HCT116 (cell line): ENCODE measurements at regions not wholly inside any gene's neighbourhood (a gene's known extent, or its start where the extent isn't known, plus 50 kb on each side); places are given as distances from the start of the nearest gene placed in this dataset.

ENCODE experiments used
- ATAC-seq: fragments of 200-7000 bp; cut with Tn5 transposase; 2 replicates; pipeline ENCODE4 v1.9.1; 2020; ENCODE audit warnings: mild to moderate bottlenecking, moderate library complexity
- BruUV-seq: library from RNA; stranded (reverse); fragments of 400-500 nt; replicated peaks from 2 replicates; lab custom pipeline; 2021; lab: Mats Ljungman, UMichigan
- CTCF ChIA-PET: fragments of 300-600 bp; sonication (Branson Sonifier 250); formaldehyde crosslinking; loops from one replicate; lab custom pipeline; 2021; ENCODE audit warnings: antibody characterized with exemption; lab: Charles Lee
- POLR2A ChIA-PET: fragments of 300-600, 350-600 bp; sonication (Branson Sonifier 250); formaldehyde crosslinking; loops from one replicate; lab custom pipeline; 2021; ENCODE audit warnings: antibody characterized with exemption; lab: Charles Lee
- RAD21 ChIA-PET, 2 experiments: fragments of 300-600 bp; sonication (Branson Sonifier 250); formaldehyde crosslinking; loops; one replicate each; lab custom pipeline; 2023; ENCODE audit warnings: low total read pairs in 2 of 2; ENCODE audit not compliant: uncharacterized antibody in 2 of 2, unreplicated experiment in 2 of 2, low non-redundant PET in 1 of 2; lab: Charles Lee
- DNase-seq: peaks from one replicate; pipeline ENCODE4 v3.0.0-alpha.2; 2010; ENCODE audit warnings: low read depth, low spot score
- H2AFZ ChIP-seq: fragments of 200-600 bp; shearing (Covaris generic), sonication (generic); 2 replicates; pipeline ENCODE4 v1.6.1; 2017; ENCODE audit warnings: low read depth, mixed run types, mixed read lengths, antibody characterized with exemption, low read length; ENCODE audit not compliant: poor library complexity, severe bottlenecking
- H3K27ac ChIP-seq: 2 replicates; pipeline ENCODE4 v1.5.1; 2012; ENCODE audit warnings: low read depth, low read length
- H3K27me3 ChIP-seq: fragments of 200-600 bp; sonication (generic); 2 replicates; pipeline ENCODE4 v1.6.1; 2016; ENCODE audit warnings: mixed run types, low read length, mixed read lengths; ENCODE audit not compliant: insufficient read depth
- H3K36me3 ChIP-seq, 2 experiments: fragments of 200-500 bp in 1 of 2; fragments of 200-600 bp in 1 of 2; sonication (Bioruptor generic) in 1 of 2; sonication (generic) in 1 of 2; 2 replicates each; pipeline versions ENCODE4 v1.5.1 to v1.6.1; 2014 to 2016; ENCODE audit warnings: low read length in 2 of 2, inconsistent platforms in 1 of 2, mixed read lengths in 1 of 2, mixed run types in 1 of 2; ENCODE audit not compliant: insufficient read depth in 2 of 2, control insufficient read depth in 1 of 2
- H3K4me1 ChIP-seq, 2 experiments: fragments of 200-600 bp in 1 of 2; sonication (generic) in 1 of 2; 2 replicates each; pipeline versions ENCODE4 v1.5.1 to v1.6.1; 2012 to 2017; ENCODE audit warnings: low read length in 2 of 2, inconsistent platforms in 1 of 2, mild to moderate bottlenecking in 1 of 2, mixed read lengths in 1 of 2, mixed run types in 1 of 2, moderate library complexity in 1 of 2; ENCODE audit not compliant: insufficient read depth in 2 of 2, control insufficient read depth in 1 of 2
- H3K4me2 ChIP-seq: fragments of 200-600 bp; sonication (generic); 2 replicates; pipeline ENCODE4 v1.6.1; 2017; ENCODE audit warnings: mixed run types, low read length, mixed read lengths
- H3K4me3 ChIP-seq, 2 experiments: fragments of 200-600 bp in 1 of 2; sonication (generic) in 1 of 2; replicated peaks in 1 of 2; 2 replicates each; pipeline ENCODE4 v1.5.1; 2011 to 2016; ENCODE audit warnings: low read length in 2 of 2, control low read depth in 1 of 2, low read depth in 1 of 2, mild to moderate bottlenecking in 1 of 2, mixed read lengths in 1 of 2, mixed run types in 1 of 2
- H3K79me2 ChIP-seq: fragments of 200-600 bp; sonication (generic); 2 replicates; pipeline ENCODE4 v1.6.1; 2017; ENCODE audit warnings: mild to moderate bottlenecking, mixed run types, low read length, moderate library complexity, mixed read lengths; ENCODE audit not compliant: insufficient read depth
- H3K9ac ChIP-seq: fragments of 200-600 bp; sonication (generic); 2 replicates; pipeline ENCODE4 v1.6.1; 2016; ENCODE audit warnings: low read length, mixed read lengths
- H3K9me2 ChIP-seq: fragments of 200-600 bp; sonication (generic), shearing (Covaris generic); 2 replicates; pipeline ENCODE4 v1.6.1; 2017; ENCODE audit warnings: mixed run types, mild to moderate bottlenecking, moderate library complexity; ENCODE audit not compliant: insufficient read depth
- H3K9me3 ChIP-seq, 2 experiments: fragments of 200-500 bp in 1 of 2; fragments of 200-600 bp in 1 of 2; sonication (Bioruptor generic) in 1 of 2; sonication (generic) in 1 of 2; 2 replicates each; pipeline ENCODE4 v1.6.1; 2014 to 2017; ENCODE audit warnings: low read length in 2 of 2, mixed read lengths in 2 of 2, inconsistent platforms in 1 of 2, low read depth in 1 of 2, mild to moderate bottlenecking in 1 of 2, mixed run types in 1 of 2, moderate library complexity in 1 of 2; ENCODE audit not compliant: control insufficient read depth in 1 of 2, insufficient read depth in 1 of 2
- H4K20me1 ChIP-seq: fragments of 200-600 bp; sonication (generic), shearing (Covaris generic); 2 replicates; pipeline ENCODE4 v1.6.1; 2017; ENCODE audit warnings: mixed run types, mild to moderate bottlenecking, moderate library complexity; ENCODE audit not compliant: insufficient read depth
- CBX3 ChIP-seq: IDR thresholded peaks from 2 replicates; pipeline ENCODE4 v1.6.1; 2012; ENCODE audit warnings: low read depth
- CEBPB ChIP-seq: IDR thresholded peaks from 2 replicates; pipeline ENCODE4 v1.6.1; 2012; ENCODE audit warnings: low read depth
- ELF1 ChIP-seq: IDR thresholded peaks from 2 replicates; pipeline ENCODE4 v1.6.1; 2012; ENCODE audit warnings: low read depth, borderline replicate concordance
- EZH2 ChIP-seq: fragments of 200-600 bp; sonication (generic); IDR thresholded peaks from 2 replicates; pipeline ENCODE4 v1.6.1; 2017; ENCODE audit warnings: antibody characterized with exemption, mixed run types
- FOSL1 ChIP-seq: IDR thresholded peaks from 2 replicates; pipeline ENCODE4 v1.6.1; 2012; ENCODE audit warnings: low read depth
- JUND ChIP-seq: IDR thresholded peaks from 2 replicates; pipeline ENCODE4 v1.6.1; 2012
- POLR2A ChIP-seq: IDR thresholded peaks from 2 replicates; pipeline ENCODE4 v1.7.0; 2011; ENCODE audit warnings: borderline replicate concordance; ENCODE audit not compliant: insufficient read depth, insufficient read length; ENCODE audit errors: extremely low read depth
- RAD21 ChIP-seq: IDR thresholded peaks from 2 replicates; pipeline ENCODE4 v1.6.1; 2012; ENCODE audit warnings: low read depth, mild to moderate bottlenecking
- SIN3A ChIP-seq: IDR thresholded peaks from 2 replicates; pipeline ENCODE4 v1.6.1; 2012; ENCODE audit warnings: low read depth
- SP1 ChIP-seq: IDR thresholded peaks from 2 replicates; pipeline ENCODE4 v1.6.1; 2012; ENCODE audit warnings: low read depth
- YY1 ChIP-seq: IDR thresholded peaks from 2 replicates; pipeline ENCODE4 v1.6.1; 2011; ENCODE audit warnings: low read length, low read depth, moderate library complexity, mild to moderate bottlenecking; ENCODE audit not compliant: insufficient replicate concordance; ENCODE audit errors: extremely low read depth
- ZFX ChIP-seq: fragments of 450-650 bp; IDR thresholded peaks from 2 replicates; pipeline ENCODE4 v1.6.1; 2017
- ZNF274 ChIP-seq: fragments of 200-500 bp; sonication (Bioruptor generic); IDR thresholded peaks from 2 replicates; pipeline ENCODE4 v1.6.1; 2014; ENCODE audit warnings: mild to moderate bottlenecking, low read depth, low read length, inconsistent platforms
- intact Hi-C: fragments of 100-400 bp; cut with micrococcal nuclease; formaldehyde crosslinking; loops from 2 replicates; pipeline ENCODE4 v1.10.0; 2022
- TF ChIP-seq, protein P1 (sequence below): IDR thresholded peaks from 2 replicates; pipeline ENCODE4 v1.6.1; 2011; ENCODE audit warnings: mild to moderate bottlenecking, low read length, moderate library complexity; ENCODE audit not compliant: insufficient replicate concordance; ENCODE audit errors: extremely low read depth
- TF ChIP-seq, protein P2 (sequence below): IDR thresholded peaks from 2 replicates; pipeline ENCODE4 v1.6.1; 2012; ENCODE audit warnings: low read depth
- TF ChIP-seq, protein P3 (sequence below): IDR thresholded peaks from 2 replicates; pipeline ENCODE4 v1.6.1; 2012
- TF ChIP-seq, protein P4 (sequence below), 3 experiments: fragments of 200-600 bp in 1 of 3; sonication (generic) in 1 of 3; IDR thresholded peaks in 2 of 3; conservative IDR thresholded peaks in 1 of 3; 2 replicates each; pipeline ENCODE4 v1.5.1; 2012 to 2017; ENCODE audit warnings: low read depth in 2 of 3, low read length in 2 of 3, antibody characterized with exemption in 1 of 3, borderline replicate concordance in 1 of 3, control low read depth in 1 of 3, mild to moderate bottlenecking in 1 of 3, mixed read lengths in 1 of 3, mixed run types in 1 of 3, moderate library complexity in 1 of 3; ENCODE audit not compliant: insufficient read depth in 1 of 3

DNA sequence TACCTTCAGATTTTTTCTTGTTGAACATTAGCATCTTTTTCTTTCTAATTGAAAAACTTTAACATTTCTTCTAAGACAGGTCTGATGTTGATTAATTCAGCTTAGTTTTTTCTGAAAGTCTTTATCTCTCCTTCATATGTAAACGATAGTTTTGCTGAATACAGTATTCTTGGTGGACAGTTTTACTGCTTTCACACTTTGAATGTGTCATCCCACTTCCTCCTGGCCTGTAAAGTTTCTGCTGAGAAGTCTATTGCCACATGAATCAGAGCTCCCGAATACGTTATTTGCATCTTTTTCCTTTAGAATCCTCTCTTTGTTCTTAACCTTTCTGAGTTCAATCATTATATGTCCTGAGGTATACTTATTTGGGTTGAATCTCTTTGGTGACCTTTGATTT is 344.2 kb downstream of the OLFM3 start:
- ATAC-seq (no peak), DNase-seq (no peak)
- Histone ChIP-seq H3K4me3 (no peak overlapping the region), H3K9me3 (no peaks in the 10 kb centered on the region), H3K9ac (no peak overlapping the region), H3K4me1 (no peaks in the 10 kb centered on the region), H3K4me2 (no peak overlapping the region), H2AFZ (no peak overlapping the region), H3K36me3 (no peaks in the 10 kb centered on the region), H3K9me2 (no peaks in the 10 kb centered on the region), H3K27me3 (no peaks in the 10 kb centered on the region), H3K79me2 (no peaks in the 10 kb centered on the region), H4K20me1 (no peaks in the 10 kb centered on the region), H3K27ac (no peak overlapping the region)
- TF ChIP-seq, protein P1, sequence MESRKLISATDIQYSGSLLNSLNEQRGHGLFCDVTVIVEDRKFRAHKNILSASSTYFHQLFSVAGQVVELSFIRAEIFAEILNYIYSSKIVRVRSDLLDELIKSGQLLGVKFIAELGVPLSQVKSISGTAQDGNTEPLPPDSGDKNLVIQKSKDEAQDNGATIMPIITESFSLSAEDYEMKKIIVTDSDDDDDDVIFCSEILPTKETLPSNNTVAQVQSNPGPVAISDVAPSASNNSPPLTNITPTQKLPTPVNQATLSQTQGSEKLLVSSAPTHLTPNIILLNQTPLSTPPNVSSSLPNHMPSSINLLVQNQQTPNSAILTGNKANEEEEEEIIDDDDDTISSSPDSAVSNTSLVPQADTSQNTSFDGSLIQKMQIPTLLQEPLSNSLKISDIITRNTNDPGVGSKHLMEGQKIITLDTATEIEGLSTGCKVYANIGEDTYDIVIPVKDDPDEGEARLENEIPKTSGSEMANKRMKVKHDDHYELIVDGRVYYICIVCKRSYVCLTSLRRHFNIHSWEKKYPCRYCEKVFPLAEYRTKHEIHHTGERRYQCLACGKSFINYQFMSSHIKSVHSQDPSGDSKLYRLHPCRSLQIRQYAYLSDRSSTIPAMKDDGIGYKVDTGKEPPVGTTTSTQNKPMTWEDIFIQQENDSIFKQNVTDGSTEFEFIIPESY, result no peak
- TF ChIP-seq, protein P2, sequence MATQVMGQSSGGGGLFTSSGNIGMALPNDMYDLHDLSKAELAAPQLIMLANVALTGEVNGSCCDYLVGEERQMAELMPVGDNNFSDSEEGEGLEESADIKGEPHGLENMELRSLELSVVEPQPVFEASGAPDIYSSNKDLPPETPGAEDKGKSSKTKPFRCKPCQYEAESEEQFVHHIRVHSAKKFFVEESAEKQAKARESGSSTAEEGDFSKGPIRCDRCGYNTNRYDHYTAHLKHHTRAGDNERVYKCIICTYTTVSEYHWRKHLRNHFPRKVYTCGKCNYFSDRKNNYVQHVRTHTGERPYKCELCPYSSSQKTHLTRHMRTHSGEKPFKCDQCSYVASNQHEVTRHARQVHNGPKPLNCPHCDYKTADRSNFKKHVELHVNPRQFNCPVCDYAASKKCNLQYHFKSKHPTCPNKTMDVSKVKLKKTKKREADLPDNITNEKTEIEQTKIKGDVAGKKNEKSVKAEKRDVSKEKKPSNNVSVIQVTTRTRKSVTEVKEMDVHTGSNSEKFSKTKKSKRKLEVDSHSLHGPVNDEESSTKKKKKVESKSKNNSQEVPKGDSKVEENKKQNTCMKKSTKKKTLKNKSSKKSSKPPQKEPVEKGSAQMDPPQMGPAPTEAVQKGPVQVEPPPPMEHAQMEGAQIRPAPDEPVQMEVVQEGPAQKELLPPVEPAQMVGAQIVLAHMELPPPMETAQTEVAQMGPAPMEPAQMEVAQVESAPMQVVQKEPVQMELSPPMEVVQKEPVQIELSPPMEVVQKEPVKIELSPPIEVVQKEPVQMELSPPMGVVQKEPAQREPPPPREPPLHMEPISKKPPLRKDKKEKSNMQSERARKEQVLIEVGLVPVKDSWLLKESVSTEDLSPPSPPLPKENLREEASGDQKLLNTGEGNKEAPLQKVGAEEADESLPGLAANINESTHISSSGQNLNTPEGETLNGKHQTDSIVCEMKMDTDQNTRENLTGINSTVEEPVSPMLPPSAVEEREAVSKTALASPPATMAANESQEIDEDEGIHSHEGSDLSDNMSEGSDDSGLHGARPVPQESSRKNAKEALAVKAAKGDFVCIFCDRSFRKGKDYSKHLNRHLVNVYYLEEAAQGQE, result no peak
- no peak for TF ChIP-seq SIN3A
- no peak for TF ChIP-seq POLR2A
- TF ChIP-seq ZNF274, result no peak
- no peak for TF ChIP-seq CEBPB
- TF ChIP-seq, protein P3, sequence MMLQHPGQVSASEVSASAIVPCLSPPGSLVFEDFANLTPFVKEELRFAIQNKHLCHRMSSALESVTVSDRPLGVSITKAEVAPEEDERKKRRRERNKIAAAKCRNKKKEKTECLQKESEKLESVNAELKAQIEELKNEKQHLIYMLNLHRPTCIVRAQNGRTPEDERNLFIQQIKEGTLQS, result no peak
- no peak for TF ChIP-seq FOSL1
- TF ChIP-seq SP1, result no peak
- no peak for TF ChIP-seq ELF1
- no peak for TF ChIP-seq EZH2
- no peak for TF ChIP-seq ZFX
- TF ChIP-seq RAD21, result no peak
- TF ChIP-seq JUND, result no peak
- TF ChIP-seq, protein P4, sequence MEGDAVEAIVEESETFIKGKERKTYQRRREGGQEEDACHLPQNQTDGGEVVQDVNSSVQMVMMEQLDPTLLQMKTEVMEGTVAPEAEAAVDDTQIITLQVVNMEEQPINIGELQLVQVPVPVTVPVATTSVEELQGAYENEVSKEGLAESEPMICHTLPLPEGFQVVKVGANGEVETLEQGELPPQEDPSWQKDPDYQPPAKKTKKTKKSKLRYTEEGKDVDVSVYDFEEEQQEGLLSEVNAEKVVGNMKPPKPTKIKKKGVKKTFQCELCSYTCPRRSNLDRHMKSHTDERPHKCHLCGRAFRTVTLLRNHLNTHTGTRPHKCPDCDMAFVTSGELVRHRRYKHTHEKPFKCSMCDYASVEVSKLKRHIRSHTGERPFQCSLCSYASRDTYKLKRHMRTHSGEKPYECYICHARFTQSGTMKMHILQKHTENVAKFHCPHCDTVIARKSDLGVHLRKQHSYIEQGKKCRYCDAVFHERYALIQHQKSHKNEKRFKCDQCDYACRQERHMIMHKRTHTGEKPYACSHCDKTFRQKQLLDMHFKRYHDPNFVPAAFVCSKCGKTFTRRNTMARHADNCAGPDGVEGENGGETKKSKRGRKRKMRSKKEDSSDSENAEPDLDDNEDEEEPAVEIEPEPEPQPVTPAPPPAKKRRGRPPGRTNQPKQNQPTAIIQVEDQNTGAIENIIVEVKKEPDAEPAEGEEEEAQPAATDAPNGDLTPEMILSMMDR (IDR thresholded peaks at IDR 0.05 in 2 of 3, conservative IDR thresholded peaks at IDR 0.05 in 1 of 3; ENCODE audit: borderline replicate concordance in 1 of 3, insufficient read depth in 1 of 3, low read depth in 2 of 3, low read length in 2 of 3), result no peak
- no peak for TF ChIP-seq YY1
- no peak for TF ChIP-seq CBX3
- ChIA-PET CTCF (no interaction called here), POLR2A (no interaction called here), RAD21 (no interaction called here)
- intact Hi-C loops, result loop anchor here (5.0 kb wide), 1 partner anchor 1865 kb away; no protein-coding TSS in a partner anchor
- no TSS peak for BruUV-seq
